OCI-LY1 (cell line): ENCODE measurements at regions not wholly inside any gene's neighbourhood (a gene's known extent, or its start where the extent isn't known, plus 50 kb on each side); places are given as distances from the start of the nearest gene placed in this dataset.

Experiments
- H2AFZ ChIP-seq: fragments of 200-600 bp; sonication (generic), shearing (Covaris generic); 2 replicates; pipeline ENCODE4 v1.6.0; 2014; ENCODE audit warnings: antibody characterized with exemption, mild to moderate bottlenecking, low read length
- H3F3A ChIP-seq: fragments of 200-600 bp; sonication (generic), shearing (Covaris generic); 2 replicates; pipeline ENCODE4 v1.6.0; 2014; ENCODE audit warnings: mild to moderate bottlenecking, antibody characterized with exemption, low read length, moderate library complexity; ENCODE audit not compliant: insufficient read depth
- H3K27ac ChIP-seq: fragments of 200-600 bp; sonication (generic); 2 replicates; pipeline ENCODE4 v1.5.1; 2014; ENCODE audit warnings: low read length, mixed run types, mild to moderate bottlenecking, low read depth; ENCODE audit not compliant: poor library complexity, severe bottlenecking
- H3K27me3 ChIP-seq: fragments of 200-600 bp; sonication (generic); 2 replicates; pipeline ENCODE4 v1.6.0; 2014; ENCODE audit warnings: antibody characterized with exemption, mild to moderate bottlenecking, low read length, moderate library complexity; ENCODE audit not compliant: insufficient read depth
- H3K36me3 ChIP-seq: fragments of 200-600 bp; sonication (generic); 2 replicates; pipeline ENCODE4 v1.6.1; 2014; ENCODE audit warnings: mild to moderate bottlenecking, antibody characterized with exemption, low read length, moderate library complexity, mixed read lengths; ENCODE audit not compliant: insufficient read depth
- H3K4me1 ChIP-seq: fragments of 200-600 bp; sonication (generic); 2 replicates; pipeline ENCODE4 v1.5.1; 2014; ENCODE audit warnings: mild to moderate bottlenecking, low read length, moderate library complexity; ENCODE audit not compliant: insufficient read depth, severe bottlenecking
- H3K4me2 ChIP-seq: fragments of 200-600 bp; sonication (generic), shearing (Covaris generic); 2 replicates; pipeline ENCODE4 v1.6.1; 2014; ENCODE audit warnings: low read length
- H3K4me3 ChIP-seq: fragments of 200-600 bp; sonication (generic); 2 replicates; pipeline ENCODE4 v1.5.1; 2014; ENCODE audit warnings: low read length, low read depth, mild to moderate bottlenecking, mixed read lengths; ENCODE audit not compliant: poor library complexity, severe bottlenecking
- H3K79me2 ChIP-seq: fragments of 200-600 bp; shearing (Covaris generic); 2 replicates; pipeline ENCODE4 v1.6.1; 2016; ENCODE audit warnings: mixed run types, low read length, mixed read lengths; ENCODE audit not compliant: insufficient read depth
- H3K9ac ChIP-seq: fragments of 200-600 bp; sonication (generic), shearing (Covaris generic); 2 replicates; pipeline ENCODE4 v1.6.1; 2014; ENCODE audit warnings: mild to moderate bottlenecking, low read length, mixed read lengths
- H3K9me2 ChIP-seq: fragments of 200-600 bp; sonication (generic), shearing (Covaris generic); 2 replicates; pipeline ENCODE4 v1.6.1; 2014; ENCODE audit warnings: low read depth, mild to moderate bottlenecking, low read length, mixed read lengths
- H3K9me3 ChIP-seq: fragments of 200-600 bp; shearing (Covaris generic); 2 replicates; pipeline ENCODE4 v1.6.1; 2014; ENCODE audit warnings: low read length, mixed read lengths
- H4K20me1 ChIP-seq: fragments of 200-600 bp; sonication (generic), shearing (Covaris generic); 2 replicates; pipeline ENCODE4 v1.6.0; 2016; ENCODE audit warnings: mild to moderate bottlenecking, low read length; ENCODE audit not compliant: insufficient read depth
- CTCF ChIP-seq: fragments of 200-600 bp; sonication (generic), shearing (Covaris generic); IDR thresholded peaks from 2 replicates; pipeline ENCODE4 v1.5.1; 2017; ENCODE audit warnings: mild to moderate bottlenecking, antibody characterized with exemption, low read length, moderate library complexity, mixed read lengths
- EZH2 ChIP-seq: fragments of 200-600 bp; sonication (generic), shearing (Covaris generic); IDR thresholded peaks from 2 replicates; pipeline ENCODE4 v1.8.0; 2017; ENCODE audit warnings: borderline replicate concordance, mixed run types, mild to moderate bottlenecking, antibody characterized with exemption, low read length, moderate library complexity, mixed read lengths

GRCh38 chr5:17991775-17992174 is 357.5 kb downstream of the TAF11L14 start:
- Histone ChIP-seq H3K36me3 (no peaks in the 10 kb centered on the region), H4K20me1 (no peaks in the 10 kb centered on the region), H3K4me2 (no peak overlapping the region), H3F3A (no peaks in the 10 kb centered on the region), H3K79me2 (no peaks in the 10 kb centered on the region), H3K9me3 (no peaks in the 10 kb centered on the region), H3K9ac (no peak overlapping the region), H3K27me3 (no peaks in the 10 kb centered on the region), H3K4me3 (no peak overlapping the region), H3K27ac (no peak overlapping the region), H3K9me2 (no peaks in the 10 kb centered on the region), H3K4me1 (no peaks in the 10 kb centered on the region), H2AFZ (no peak overlapping the region)
- TF ChIP-seq CTCF (no peak), EZH2 (no peak)

- Histone ChIP-seq H3K27ac (no peak overlapping the region), H3K27me3 (no peaks in the 10 kb centered on the region), H3K4me1 (no peaks in the 10 kb centered on the region), H3K9ac (no peak overlapping the region), H3K36me3 (no peaks in the 10 kb centered on the region), H3K9me2 (no peaks in the 10 kb centered on the region), H4K20me1 (no peaks in the 10 kb centered on the region), H3K4me3 (no peak overlapping the region), H3F3A (no peaks in the 10 kb centered on the region), H2AFZ (no peak overlapping the region), H3K79me2 (no peaks in the 10 kb centered on the region), H3K4me2 (no peak overlapping the region), H3K9me3 (no peaks in the 10 kb centered on the region)
- TF ChIP-seq EZH2 = no peak
- no peak for TF ChIP-seq CTCF
Measured at GRCh38 chr5:17992291-17992690, 358.0 kb downstream of the TAF11L14 start.

- Histone ChIP-seq H2AFZ (no peak overlapping the region), H3K9me3 (no peaks in the 10 kb centered on the region), H3K36me3 (no peaks in the 10 kb centered on the region), H3K9ac (no peak overlapping the region), H3K27me3 (no peaks in the 10 kb centered on the region), H3K4me1 (no peaks in the 10 kb centered on the region), H3K79me2 (no peaks in the 10 kb centered on the region), H4K20me1 (no peaks in the 10 kb centered on the region), H3K4me3 (no peak overlapping the region), H3K27ac (no peak overlapping the region), H3K4me2 (no peak overlapping the region), H3K9me2 (no peaks in the 10 kb centered on the region), H3F3A (no peaks in the 10 kb centered on the region)
- TF ChIP-seq CTCF (no peak), EZH2 (no peak)
Measured at GRCh38 chr5:17995997-17996396, 361.7 kb downstream of the TAF11L14 start.
